Liver (tissue), 8 donors: ENCODE measurements at regions not wholly inside any gene's neighbourhood (a gene's known extent, or its start where the extent isn't known, plus 50 kb on each side); places are given as distances from the start of the nearest gene placed in this dataset.

Source experiments
- DNase-seq: peaks from one replicate; pipeline ENCODE4 v3.0.0-alpha.2; 2017; ENCODE audit warnings: low spot score
- H3K27ac ChIP-seq, 2 donors: one replicate each; pipeline ENCODE4 v1.7.0; 2013; ENCODE audit warnings: inconsistent platforms in 2 of 2, low read length in 2 of 2, control low read depth in 1 of 2, low read depth in 1 of 2, mild to moderate bottlenecking in 1 of 2
- H3K27me3 ChIP-seq, 4 donors: one replicate each; pipeline versions ENCODE4 v1.6.1 to v1.7.0; 2013; ENCODE audit warnings: low read length in 3 of 4, inconsistent platforms in 1 of 4, mild to moderate bottlenecking in 1 of 4, moderate library complexity in 1 of 4; ENCODE audit not compliant: control insufficient read depth in 4 of 4, insufficient read depth in 4 of 4
- H3K36me3 ChIP-seq, 4 donors: one replicate each; pipeline versions ENCODE4 v1.6.1 to v1.7.0; 2013; ENCODE audit warnings: low read length in 3 of 4, mild to moderate bottlenecking in 3 of 4, low read depth in 1 of 4, moderate library complexity in 1 of 4; ENCODE audit not compliant: control insufficient read depth in 4 of 4, insufficient read depth in 3 of 4
- H3K4me1 ChIP-seq, 4 donors: one replicate each; pipeline versions ENCODE4 v1.6.1 to v1.7.0; 2013; ENCODE audit warnings: low read length in 3 of 4, mild to moderate bottlenecking in 3 of 4, moderate library complexity in 1 of 4; ENCODE audit not compliant: control insufficient read depth in 4 of 4, insufficient read depth in 4 of 4
- H3K4me3 ChIP-seq, 3 donors: one replicate each; pipeline versions ENCODE4 v1.6.1 to v1.7.0; 2013; ENCODE audit warnings: low read length in 3 of 3, control low read depth in 1 of 3, low read depth in 1 of 3, mild to moderate bottlenecking in 1 of 3
- H3K9ac ChIP-seq, 2 donors: one replicate each; pipeline ENCODE4 v1.7.0; 2013; ENCODE audit warnings: low read length in 2 of 2, mild to moderate bottlenecking in 2 of 2, moderate library complexity in 2 of 2, control low read depth in 1 of 2, low read depth in 1 of 2
- H3K9me3 ChIP-seq, 4 donors: one replicate each; pipeline versions ENCODE4 v1.6.1 to v1.7.0; 2013; ENCODE audit warnings: low read length in 3 of 4; ENCODE audit not compliant: control insufficient read depth in 4 of 4
- ATF3 ChIP-seq: IDR thresholded peaks from 2 replicates; pipeline ENCODE4 v1.6.1; 2016; ENCODE audit warnings: antibody characterized with exemption
- CTCF ChIP-seq: fragments of 150-350 bp; IDR thresholded peaks from 2 replicates; pipeline ENCODE4 v1.5.1; 2017; ENCODE audit warnings: improper control_type of control experiment, low read depth, low read length; ENCODE audit not compliant: missing input control
- EGR1 ChIP-seq, 2 donors: IDR thresholded peaks; 2 replicates each; pipeline ENCODE4 v1.6.1; 2016 to 2018; ENCODE audit warnings: antibody characterized with exemption in 2 of 2, low read depth in 2 of 2
- FOXA1 ChIP-seq: IDR thresholded peaks from 2 replicates; pipeline ENCODE4 v1.6.1; 2016; ENCODE audit warnings: antibody characterized with exemption
- FOXA2 ChIP-seq: IDR thresholded peaks from 2 replicates; pipeline ENCODE4 v1.6.1; 2016; ENCODE audit warnings: antibody characterized with exemption
- GABPA ChIP-seq, 2 donors: IDR thresholded peaks in 1 of 2; conservative IDR thresholded peaks in 1 of 2; 2 replicates each; pipeline ENCODE4 v1.6.1; 2016; ENCODE audit warnings: antibody characterized with exemption in 2 of 2, mild to moderate bottlenecking in 1 of 2, moderate library complexity in 1 of 2
- HNF4A ChIP-seq, 2 donors: conservative IDR thresholded peaks; 2 replicates each; pipeline ENCODE4 v1.6.1; 2016; ENCODE audit warnings: antibody characterized with exemption in 2 of 2, mild to moderate bottlenecking in 2 of 2
- HNF4G ChIP-seq: IDR thresholded peaks from 2 replicates; pipeline ENCODE4 v1.6.1; 2016; ENCODE audit warnings: antibody characterized with exemption
- JUND ChIP-seq, 2 donors: IDR thresholded peaks; 2 replicates each; pipeline ENCODE4 v1.6.1; 2016; ENCODE audit warnings: antibody characterized with exemption in 2 of 2
- MAX ChIP-seq: IDR thresholded peaks from 2 replicates; pipeline ENCODE4 v1.6.1; 2016; ENCODE audit warnings: antibody characterized with exemption
- NR2F2 ChIP-seq: IDR thresholded peaks from 2 replicates; pipeline ENCODE4 v1.6.1; 2016; ENCODE audit warnings: antibody characterized with exemption
- RAD21 ChIP-seq, 2 donors: IDR thresholded peaks; 2 replicates each; pipeline ENCODE4 v1.6.1; 2016; ENCODE audit warnings: antibody characterized with exemption in 2 of 2, mild to moderate bottlenecking in 2 of 2
- REST ChIP-seq: IDR thresholded peaks from 2 replicates; pipeline ENCODE4 v1.6.1; 2016; ENCODE audit warnings: antibody characterized with exemption, mild to moderate bottlenecking
- RXRA ChIP-seq, 2 donors: IDR thresholded peaks; 2 replicates each; pipeline ENCODE4 v1.6.1; 2017 to 2018; ENCODE audit warnings: antibody characterized with exemption in 2 of 2, mild to moderate bottlenecking in 1 of 2
- SP1 ChIP-seq: IDR thresholded peaks from 2 replicates; pipeline ENCODE4 v1.6.1; 2018; ENCODE audit warnings: antibody characterized with exemption, mild to moderate bottlenecking
- YY1 ChIP-seq: IDR thresholded peaks from 2 replicates; pipeline ENCODE4 v1.6.1; 2016; ENCODE audit warnings: antibody characterized with exemption, mild to moderate bottlenecking
- ZBTB33 ChIP-seq: IDR thresholded peaks from 2 replicates; pipeline ENCODE4 v1.6.1; 2016; ENCODE audit warnings: antibody characterized with exemption
- WGBS: extraction: QIAGEN DNeasy Blood & Tissue Kit; methylation state at CpG from one replicate; pipeline ENCODE4 v1.1.7; 2013; 5-methylcytosine and 5-hydroxymethylcytosine counted together
- donor health status: healthy.
- donor health status: healthy.
- donor health status: healthy.
- donor health status: healthy.
- donor health status: healthy.

- no peak for TF ChIP-seq HNF4A (conservative IDR thresholded peaks at IDR 0.05)
- TF ChIP-seq ZBTB33, result no peak
- TF ChIP-seq SP1, result no peak
- TF ChIP-seq CTCF, result no peak
- no peak for TF ChIP-seq RXRA (IDR thresholded peaks at IDR 0.05)
- TF ChIP-seq FOXA1, result peak; percentile 32
- TF ChIP-seq NR2F2, result no peak
- TF ChIP-seq RAD21 (IDR thresholded peaks at IDR 0.05), result no peak
- TF ChIP-seq FOXA2, result peak; percentile 65
- TF ChIP-seq YY1, result no peak
- TF ChIP-seq REST, result no peak
- TF ChIP-seq GABPA (IDR thresholded peaks at IDR 0.05 in 1 of 2, conservative IDR thresholded peaks at IDR 0.05 in 1 of 2), result no peak
- TF ChIP-seq JUND (IDR thresholded peaks at IDR 0.05), result no peak
- TF ChIP-seq EGR1 (IDR thresholded peaks at IDR 0.05; ENCODE audit: low read depth in 2 of 2), result no peak
- no peak for TF ChIP-seq HNF4G
- TF ChIP-seq MAX, result no peak
- no peak for DNase-seq
- no peaks in the 10 kb centered on the region for H3K9me3 ChIP-seq
- H3K9ac ChIP-seq, result no peak overlapping the region
- 48% methylated on average over 6 of the region's 6 CpGs for WGBS
- H3K27ac ChIP-seq, result no peak overlapping the region
- H3K36me3 ChIP-seq, result no peaks in the 10 kb centered on the region
- H3K4me3 ChIP-seq, result no peak overlapping the region
- H3K27me3 ChIP-seq, result no peaks in the 10 kb centered on the region
- peaks cover 0 to 13% (median 5%) of the 10 kb centered on the region in 4 donors for H3K4me1 ChIP-seq
Measured at GRCh38 chr16:51237861-51238378, 86.8 kb upstream of the SALL1 start.

GRCh38 chr16:51237207-51237606 lies 86.1 kb upstream of the SALL1 start:
- WGBS, result 89% methylated on average over 2 of the region's 2 CpGs
- TF ChIP-seq ZBTB33, result no peak
- TF ChIP-seq JUND (IDR thresholded peaks at IDR 0.05), result no peak
- no peak for TF ChIP-seq RXRA (IDR thresholded peaks at IDR 0.05)
- TF ChIP-seq MAX, result no peak
- no peak for TF ChIP-seq NR2F2
- TF ChIP-seq FOXA2, result no peak
- no peak for TF ChIP-seq RAD21 (IDR thresholded peaks at IDR 0.05)
- no peak for TF ChIP-seq SP1
- TF ChIP-seq CTCF, result no peak
- TF ChIP-seq ATF3, result no peak

More at GRCh38 chr16:51237207-51237606, 86.1 kb upstream of the SALL1 start:
- Histone ChIP-seq H3K4me3 (no peak overlapping the region), H3K9ac (no peak overlapping the region), H3K27ac (no peak overlapping the region), H3K36me3 (no peaks in the 10 kb centered on the region), H3K27me3 (no peaks in the 10 kb centered on the region), H3K4me1 (peaks cover 0 to 13% (median 5%) of the 10 kb centered on the region in 4 donors), H3K9me3 (no peaks in the 10 kb centered on the region)
- DNase-seq, result no peak
